Colonic mucosa (tissue), 4 donors: ENCODE measurements at regions not wholly inside any gene's neighbourhood (a gene's known extent, or its start where the extent isn't known, plus 50 kb on each side); places are given as distances from the start of the nearest gene placed in this dataset.

Experiments used
- DNase-seq: peaks from one replicate; pipeline ENCODE4 v3.0.0-alpha.2; 2020
- H3K27ac ChIP-seq: fragments of 200-600 bp; one replicate; pipeline ENCODE4 v1.8.0; 2021
- H3K27me3 ChIP-seq: fragments of 200-600 bp; one replicate; pipeline ENCODE4 v1.8.0; 2021
- H3K36me3 ChIP-seq: fragments of 200-600 bp; one replicate; pipeline ENCODE4 v1.8.0; 2021
- H3K4me1 ChIP-seq: fragments of 200-600 bp; one replicate; pipeline ENCODE4 v1.8.0; 2021; ENCODE audit warnings: mild to moderate bottlenecking
- H3K4me3 ChIP-seq: fragments of 200-600 bp; one replicate; pipeline ENCODE4 v1.8.0; 2021
- H3K9ac ChIP-seq, 2 donors: one replicate each; pipeline ENCODE4 v1.7.0; 2013; ENCODE audit warnings: control low read depth in 2 of 2, low read depth in 2 of 2, low read length in 2 of 2
- H3K9me3 ChIP-seq: fragments of 200-600 bp; one replicate; pipeline ENCODE4 v1.8.0; 2021
- CTCF ChIP-seq: fragments of 200-600 bp; IDR thresholded peaks from one replicate; pipeline ENCODE4 v1.8.0; 2022; ENCODE audit warnings: antibody characterized with exemption, mild to moderate bottlenecking
- intact Hi-C: fragments of 100-400 bp; cut with DNase I; formaldehyde crosslinking; loops from one replicate; pipeline ENCODE4 v1.14.1; 2022
- donor health status: healthy.
- donor health status: DM: no; HTN: no; CAD: no.
- donor health status: DM: no; HTN: no; CAD: no.

- Histone ChIP-seq H3K9me3 (no peaks in the 10 kb centered on the region), H3K4me3 (no peak overlapping the region), H3K9ac (no peak overlapping the region), H3K36me3 (no peaks in the 10 kb centered on the region), H3K27ac (no peak overlapping the region), H3K4me1 (peaks cover 3% of the 10 kb centered on the region), H3K27me3 (no peaks in the 10 kb centered on the region)
- DNase-seq, result no peak
- TF ChIP-seq CTCF, result no peak
- intact Hi-C loops, result no loop called here
Measured at GRCh38 chr4:186848437-186848836, 124.8 kb upstream of the FAT1 start.

GRCh38 chr4:186851291-186852072, 127.8 kb upstream of the FAT1 start:
- no peak for DNase-seq
- intact Hi-C loops, result loop anchor here (10.0 kb wide), 1 partner anchor 83 kb away; no protein-coding TSS in a partner anchor
- TF ChIP-seq CTCF, result no peak
- H3K36me3 ChIP-seq, result no peaks in the 10 kb centered on the region
- H3K4me3 ChIP-seq, result no peak overlapping the region
- H3K27ac ChIP-seq, result peak overlapping the region; percentile 70
- H3K4me1 ChIP-seq, result no peaks in the 10 kb centered on the region
- H3K27me3 ChIP-seq, result no peaks in the 10 kb centered on the region
- H3K9ac ChIP-seq, result peak overlapping the region in 1 of 2 donors; percentile 19
- no peaks in the 10 kb centered on the region for H3K9me3 ChIP-seq

- no peak for TF ChIP-seq CTCF
- H3K9ac ChIP-seq, result peak overlapping the region in 1 of 2 donors; percentile 19
- H3K4me3 ChIP-seq, result no peak overlapping the region
- H3K36me3 ChIP-seq, result no peaks in the 10 kb centered on the region
- intact Hi-C loops, result loop anchor here (10.0 kb wide), 1 partner anchor 83 kb away; no protein-coding TSS in a partner anchor
- H3K27me3 ChIP-seq, result no peaks in the 10 kb centered on the region
- no peaks in the 10 kb centered on the region for H3K9me3 ChIP-seq
- H3K27ac ChIP-seq, result peak overlapping the region; percentile 70
- H3K4me1 ChIP-seq, result no peaks in the 10 kb centered on the region
- peak; percentile 53 for DNase-seq
Measured at GRCh38 chr4:186852073-186852420, 128.4 kb upstream of the FAT1 start.

GRCh38 chr4:186852964-186853391, 129.3 kb upstream of the FAT1 start:
- peak overlapping the region in 1 of 2 donors; percentile 21 for H3K9ac ChIP-seq
- no peaks in the 10 kb centered on the region for H3K9me3 ChIP-seq
- H3K4me1 ChIP-seq, result no peaks in the 10 kb centered on the region
- no peak overlapping the region for H3K4me3 ChIP-seq
- no peak for TF ChIP-seq CTCF
- DNase-seq, result no peak
- no peaks in the 10 kb centered on the region for H3K36me3 ChIP-seq
- H3K27ac ChIP-seq, result peak overlapping the region; percentile 70
- intact Hi-C loops, result loop anchor here (10.0 kb wide), 1 partner anchor 82 kb away; no protein-coding TSS in a partner anchor
- H3K27me3 ChIP-seq, result no peaks in the 10 kb centered on the region

GRCh38 chr4:186854256-186854655, 130.6 kb upstream of the FAT1 start:
- intact Hi-C loops, result loop anchor here (10.0 kb wide), 1 partner anchor 81 kb away; no protein-coding TSS in a partner anchor
- TF ChIP-seq CTCF, result no peak
- DNase-seq, result no peak

More at GRCh38 chr4:186854256-186854655, 130.6 kb upstream of the FAT1 start:
- Histone ChIP-seq H3K4me1 (no peaks in the 10 kb centered on the region), H3K27ac (no peak overlapping the region), H3K9me3 (no peaks in the 10 kb centered on the region), H3K9ac (no peak overlapping the region), H3K36me3 (no peaks in the 10 kb centered on the region), H3K4me3 (no peak overlapping the region), H3K27me3 (no peaks in the 10 kb centered on the region)
